OCI-LY3 (cell line): ENCODE measurements at regions not wholly inside any gene's neighbourhood (a gene's known extent, or its start where the extent isn't known, plus 50 kb on each side); places are given as distances from the start of the nearest gene placed in this dataset.

Experiments
- H2AFZ ChIP-seq: fragments of 200-600, 300-600 bp; shearing (Covaris generic); 2 replicates; pipeline ENCODE4 v1.6.0; 2014; ENCODE audit warnings: antibody characterized with exemption, low read depth, low read length
- H3K27ac ChIP-seq: fragments of 200-600, 300-600 bp; sonication (generic); 2 replicates; pipeline ENCODE4 v1.5.1; 2014; ENCODE audit warnings: mild to moderate bottlenecking, low read length, moderate library complexity, mixed read lengths
- H3K27me3 ChIP-seq: fragments of 200-600, 300-600 bp; sonication (generic); 2 replicates; pipeline ENCODE4 v1.6.1; 2014; ENCODE audit warnings: low read depth, low read length, mixed read lengths
- H3K36me3 ChIP-seq: fragments of 200-600, 300-600 bp; sonication (generic); replicated peaks from 2 replicates; pipeline ENCODE3; 2014; ENCODE audit warnings: low read depth, low read length, mixed read lengths
- H3K4me1 ChIP-seq: fragments of 300-600, 200-600 bp; sonication (generic); 2 replicates; pipeline ENCODE4 v1.6.1; 2014; ENCODE audit warnings: low read length, mixed read lengths
- H3K4me2 ChIP-seq: fragments of 200-600, 300-600 bp; sonication (generic); 2 replicates; pipeline ENCODE4 v1.6.1; 2014; ENCODE audit warnings: low read length, mixed read lengths
- H3K4me3 ChIP-seq: fragments of 300-600, 200-600 bp; sonication (generic); 2 replicates; pipeline ENCODE4 v1.5.1; 2014; ENCODE audit warnings: antibody characterized with exemption, mild to moderate bottlenecking, low read length, moderate library complexity
- H3K79me2 ChIP-seq: fragments of 300-600, 200-600 bp; shearing (Covaris generic); 2 replicates; pipeline ENCODE4 v1.6.1; 2014; ENCODE audit warnings: mild to moderate bottlenecking, low read length, mixed read lengths
- H3K9ac ChIP-seq: fragments of 300-600, 200-600 bp; shearing (Covaris generic); 2 replicates; pipeline ENCODE4 v1.6.0; 2014; ENCODE audit warnings: mild to moderate bottlenecking, low read length, moderate library complexity
- H3K9me3 ChIP-seq: fragments of 200-600, 300-600 bp; shearing (Covaris generic); 2 replicates; pipeline ENCODE4 v1.6.1; 2014; ENCODE audit warnings: low read length, mixed read lengths; ENCODE audit not compliant: insufficient read depth
- H4K20me1 ChIP-seq: fragments of 200-600, 300-600 bp; sonication (generic); 2 replicates; pipeline ENCODE4 v1.6.1; 2016; ENCODE audit warnings: low read length, mixed read lengths; ENCODE audit not compliant: insufficient read depth
- CTCF ChIP-seq: fragments of 200-600, 300-600 bp; sonication (generic); IDR thresholded peaks from 2 replicates; pipeline ENCODE4 v1.5.1; 2014; ENCODE audit warnings: antibody characterized with exemption, low read length, low read depth
- EZH2phosphoT487 ChIP-seq: fragments of 200-600 bp; shearing (Covaris generic); IDR thresholded peaks from 2 replicates; pipeline ENCODE4 v1.6.1; 2018; ENCODE audit warnings: antibody characterized with exemption, mixed run types, low read depth

GRCh38 chr18:39998317-39998716 lies 1956.7 kb upstream of the PIK3C3 start:
- Histone ChIP-seq H2AFZ (no peak overlapping the region), H3K36me3 (no peaks in the 10 kb centered on the region), H3K27ac (no peak overlapping the region), H3K27me3 (no peaks in the 10 kb centered on the region), H3K4me2 (no peak overlapping the region), H3K79me2 (no peaks in the 10 kb centered on the region), H3K9ac (no peak overlapping the region), H3K4me3 (no peak overlapping the region), H3K4me1 (no peaks in the 10 kb centered on the region), H4K20me1 (no peaks in the 10 kb centered on the region), H3K9me3 (no peaks in the 10 kb centered on the region)
- TF ChIP-seq CTCF (no peak), EZH2phosphoT487 (no peak)

- no peaks in the 10 kb centered on the region for H3K4me1 ChIP-seq
- H3K27me3 ChIP-seq = no peaks in the 10 kb centered on the region
- H4K20me1 ChIP-seq = no peaks in the 10 kb centered on the region
- no peak overlapping the region for H3K9ac ChIP-seq
- H3K27ac ChIP-seq = no peak overlapping the region
- H3K79me2 ChIP-seq = no peaks in the 10 kb centered on the region
- no peak overlapping the region for H3K4me3 ChIP-seq
- no peaks in the 10 kb centered on the region for H3K36me3 ChIP-seq
- no peak overlapping the region for H2AFZ ChIP-seq
- no peak for TF ChIP-seq CTCF
- TF ChIP-seq EZH2phosphoT487 = no peak
- no peak overlapping the region for H3K4me2 ChIP-seq
- no peaks in the 10 kb centered on the region for H3K9me3 ChIP-seq
These were observed 1960.5 kb upstream of the PIK3C3 start for GRCh38 chr18:39994498-39994897.

- no peaks in the 10 kb centered on the region for H3K79me2 ChIP-seq
- H3K4me1 ChIP-seq = no peaks in the 10 kb centered on the region
- H3K9me3 ChIP-seq = no peaks in the 10 kb centered on the region
- no peak overlapping the region for H3K4me2 ChIP-seq
- no peak overlapping the region for H3K27ac ChIP-seq
- no peak overlapping the region for H3K9ac ChIP-seq
- no peak overlapping the region for H3K4me3 ChIP-seq
- H4K20me1 ChIP-seq = no peaks in the 10 kb centered on the region
- H3K27me3 ChIP-seq = no peaks in the 10 kb centered on the region
- no peaks in the 10 kb centered on the region for H3K36me3 ChIP-seq
- no peak for TF ChIP-seq EZH2phosphoT487
- TF ChIP-seq CTCF = no peak
- no peak overlapping the region for H2AFZ ChIP-seq
These were observed 1963.3 kb upstream of the PIK3C3 start for GRCh38 chr18:39991696-39992265.

- H3K9ac ChIP-seq = no peak overlapping the region
- no peaks in the 10 kb centered on the region for H3K27me3 ChIP-seq
- no peaks in the 10 kb centered on the region for H3K9me3 ChIP-seq
- H3K4me1 ChIP-seq = no peaks in the 10 kb centered on the region
- H3K27ac ChIP-seq = no peak overlapping the region
- H3K4me2 ChIP-seq = no peak overlapping the region
- H3K36me3 ChIP-seq = no peaks in the 10 kb centered on the region
- TF ChIP-seq EZH2phosphoT487 = no peak
- no peak for TF ChIP-seq CTCF
- H4K20me1 ChIP-seq = no peaks in the 10 kb centered on the region
- H3K4me3 ChIP-seq = no peak overlapping the region
- H3K79me2 ChIP-seq = no peaks in the 10 kb centered on the region
- H2AFZ ChIP-seq = no peak overlapping the region
These were observed 1964.5 kb upstream of the PIK3C3 start for GRCh38 chr18:39990540-39990939.
